RWPE2 (cell line): ENCODE measurements at regions not wholly inside any gene's neighbourhood (a gene's known extent, or its start where the extent isn't known, plus 50 kb on each side); places are given as distances from the start of the nearest gene placed in this dataset.

Experiments
- ATAC-seq: fragments of 200-7000 bp; cut with Tn5 transposase; 3 replicates; pipeline ENCODE4 v1.9.1; 2021; ENCODE audit warnings: low read depth
- DNase-seq: peaks from one replicate; pipeline ENCODE4 v3.0.0-alpha.2; 2020; ENCODE audit warnings: low spot score
- H3K27ac ChIP-seq: fragments of 450-650 bp; 2 replicates; pipeline ENCODE4 v1.5.1; 2017; ENCODE audit warnings: mild to moderate bottlenecking; ENCODE audit not compliant: poor library complexity, severe bottlenecking
- H3K27me3 ChIP-seq: fragments of 250-450 bp; sonication (Bioruptor Pico); 2 replicates; pipeline ENCODE4 v1.5.1; 2021; ENCODE audit warnings: mild to moderate bottlenecking, moderate library complexity; ENCODE audit not compliant: insufficient read depth, poor library complexity, severe bottlenecking
- H3K36me3 ChIP-seq: fragments of 250-450 bp; sonication (Bioruptor Pico); 2 replicates; pipeline ENCODE4 v1.5.1; 2020; ENCODE audit warnings: low read depth, mild to moderate bottlenecking, moderate library complexity
- H3K4me1 ChIP-seq: fragments of 250-450 bp; sonication (Bioruptor Pico); 2 replicates; pipeline ENCODE4 v1.5.1; 2021; ENCODE audit warnings: mild to moderate bottlenecking, moderate library complexity; ENCODE audit not compliant: insufficient read depth, poor library complexity, severe bottlenecking
- H3K4me3 ChIP-seq: fragments of 250-450 bp; sonication (Bioruptor Pico); 2 replicates; pipeline ENCODE4 v1.5.1; 2021; ENCODE audit warnings: mild to moderate bottlenecking, moderate library complexity; ENCODE audit not compliant: severe bottlenecking
- H3K9me3 ChIP-seq: fragments of 250-450 bp; sonication (Bioruptor Pico); 2 replicates; pipeline ENCODE4 v1.5.1; 2021; ENCODE audit warnings: mild to moderate bottlenecking, moderate library complexity; ENCODE audit not compliant: severe bottlenecking
- CTCF ChIP-seq: fragments of 450-650 bp; IDR thresholded peaks from one replicate; pipeline ENCODE4 v1.5.1; 2017; ENCODE audit warnings: mild to moderate bottlenecking, moderate library complexity; ENCODE audit not compliant: poor library complexity, severe bottlenecking

GRCh38 chr7:133190172-133190528 is 62.7 kb upstream of the EXOC4 start:
- no peak overlapping the region for H3K4me3 ChIP-seq
- DNase-seq (no peak), ATAC-seq (no peak)
- no peak for TF ChIP-seq CTCF
- H3K9me3 ChIP-seq = no peaks in the 10 kb centered on the region
- H3K4me1 ChIP-seq = no peaks in the 10 kb centered on the region
- no peak overlapping the region for H3K27ac ChIP-seq
- no peaks in the 10 kb centered on the region for H3K36me3 ChIP-seq
- no peaks in the 10 kb centered on the region for H3K27me3 ChIP-seq

- no peaks in the 10 kb centered on the region for H3K4me1 ChIP-seq
- H3K27me3 ChIP-seq = no peaks in the 10 kb centered on the region
- no peak for ATAC-seq
- H3K27ac ChIP-seq = no peak overlapping the region
- no peaks in the 10 kb centered on the region for H3K36me3 ChIP-seq
- no peak overlapping the region for H3K4me3 ChIP-seq
- no peak for TF ChIP-seq CTCF
- DNase-seq = no peak
- H3K9me3 ChIP-seq = no peaks in the 10 kb centered on the region
These were observed 62.2 kb upstream of the EXOC4 start for GRCh38 chr7:133190650-133191049.

- no peak for TF ChIP-seq CTCF
- Histone ChIP-seq H3K4me3 (no peak overlapping the region), H3K9me3 (no peaks in the 10 kb centered on the region), H3K36me3 (no peaks in the 10 kb centered on the region), H3K27me3 (peaks cover 4% of the 10 kb centered on the region), H3K4me1 (no peaks in the 10 kb centered on the region), H3K27ac (no peak overlapping the region)
- no peak for ATAC-seq
- no peak for DNase-seq
These were observed 61.1 kb upstream of the EXOC4 start for GRCh38 chr7:133191787-133192186.

- Histone ChIP-seq H3K4me3 (no peak overlapping the region), H3K36me3 (no peaks in the 10 kb centered on the region), H3K9me3 (no peaks in the 10 kb centered on the region), H3K4me1 (no peaks in the 10 kb centered on the region), H3K27me3 (peaks cover 4% of the 10 kb centered on the region), H3K27ac (no peak overlapping the region)
- DNase-seq (no peak), ATAC-seq (no peak)
- no peak for TF ChIP-seq CTCF
These were observed 57.0 kb upstream of the EXOC4 start for GRCh38 chr7:133195868-133196267.

- no peak for TF ChIP-seq CTCF
- Histone ChIP-seq H3K36me3 (no peaks in the 10 kb centered on the region), H3K9me3 (no peaks in the 10 kb centered on the region), H3K27me3 (peaks cover 4% of the 10 kb centered on the region), H3K4me1 (no peaks in the 10 kb centered on the region), H3K4me3 (no peak overlapping the region), H3K27ac (no peak overlapping the region)
- DNase-seq = no peak
- ATAC-seq = no peak
These were observed 55.8 kb upstream of the EXOC4 start for GRCh38 chr7:133196856-133197612.
